ENCODE measurements at regions not wholly inside any gene's neighbourhood (a gene's known extent, or its start where the extent isn't known, plus 50 kb on each side); places are given as distances from the start of the nearest gene placed in this dataset.

DNA sequence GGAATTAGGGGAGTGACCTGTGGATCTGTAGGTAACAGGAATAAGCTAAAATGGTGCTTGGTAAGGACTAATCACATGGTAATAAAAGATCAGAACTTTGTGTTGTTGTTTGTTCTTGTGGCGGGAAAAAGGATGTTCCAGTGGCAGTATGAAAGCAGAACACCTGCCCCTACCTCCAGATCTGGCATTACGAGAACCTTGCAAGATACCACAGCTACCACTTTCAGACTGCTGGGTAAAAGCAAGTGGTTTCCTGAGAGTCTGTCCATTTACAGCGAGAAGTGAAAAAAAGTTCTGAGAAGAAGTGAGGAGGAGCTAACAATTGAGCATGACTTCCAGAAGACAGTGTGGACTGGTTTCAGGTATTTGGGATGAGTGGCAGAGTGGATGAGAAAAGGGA lies 252.5 kb downstream of the TLE4 start:
- TF ChIP-seq, protein P1, sequence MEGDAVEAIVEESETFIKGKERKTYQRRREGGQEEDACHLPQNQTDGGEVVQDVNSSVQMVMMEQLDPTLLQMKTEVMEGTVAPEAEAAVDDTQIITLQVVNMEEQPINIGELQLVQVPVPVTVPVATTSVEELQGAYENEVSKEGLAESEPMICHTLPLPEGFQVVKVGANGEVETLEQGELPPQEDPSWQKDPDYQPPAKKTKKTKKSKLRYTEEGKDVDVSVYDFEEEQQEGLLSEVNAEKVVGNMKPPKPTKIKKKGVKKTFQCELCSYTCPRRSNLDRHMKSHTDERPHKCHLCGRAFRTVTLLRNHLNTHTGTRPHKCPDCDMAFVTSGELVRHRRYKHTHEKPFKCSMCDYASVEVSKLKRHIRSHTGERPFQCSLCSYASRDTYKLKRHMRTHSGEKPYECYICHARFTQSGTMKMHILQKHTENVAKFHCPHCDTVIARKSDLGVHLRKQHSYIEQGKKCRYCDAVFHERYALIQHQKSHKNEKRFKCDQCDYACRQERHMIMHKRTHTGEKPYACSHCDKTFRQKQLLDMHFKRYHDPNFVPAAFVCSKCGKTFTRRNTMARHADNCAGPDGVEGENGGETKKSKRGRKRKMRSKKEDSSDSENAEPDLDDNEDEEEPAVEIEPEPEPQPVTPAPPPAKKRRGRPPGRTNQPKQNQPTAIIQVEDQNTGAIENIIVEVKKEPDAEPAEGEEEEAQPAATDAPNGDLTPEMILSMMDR (IDR thresholded peaks at IDR 0.05) = no peak
- no peak for TF ChIP-seq POLR2A (IDR thresholded peaks at IDR 0.05)
